Fibroblast of lung (primary cell): ENCODE measurements at regions not wholly inside any gene's neighbourhood (a gene's known extent, or its start where the extent isn't known, plus 50 kb on each side); places are given as distances from the start of the nearest gene placed in this dataset.
"Not testable (repeated sequence)": the region's sequence is repeated elsewhere in the genome, so short reads cannot be mapped to it uniquely, and the experiment has no call there.

Experiments
- EZH2 ChIP-seq: IDR thresholded peaks from 2 replicates; pipeline ENCODE4 v1.5.1; 2012; ENCODE audit warnings: low read length, control low read depth, mild to moderate bottlenecking; ENCODE audit errors: missing control alignments
- TF ChIP-seq, protein P1 (sequence below), 2 donors: IDR thresholded peaks in 1 of 2; conservative IDR thresholded peaks in 1 of 2; 1 replicate in 1 of 2; 2 replicates in 1 of 2; pipeline ENCODE4 v1.5.1; 2011 to 2012; ENCODE audit warnings: low read length in 2 of 2, control low read depth in 1 of 2, inconsistent platforms in 1 of 2, low read depth in 1 of 2, mild to moderate bottlenecking in 1 of 2

GRCh38 chr7:96829121-96829520 lies 119.5 kb upstream of the SEM1 start:
- TF ChIP-seq, protein P1, sequence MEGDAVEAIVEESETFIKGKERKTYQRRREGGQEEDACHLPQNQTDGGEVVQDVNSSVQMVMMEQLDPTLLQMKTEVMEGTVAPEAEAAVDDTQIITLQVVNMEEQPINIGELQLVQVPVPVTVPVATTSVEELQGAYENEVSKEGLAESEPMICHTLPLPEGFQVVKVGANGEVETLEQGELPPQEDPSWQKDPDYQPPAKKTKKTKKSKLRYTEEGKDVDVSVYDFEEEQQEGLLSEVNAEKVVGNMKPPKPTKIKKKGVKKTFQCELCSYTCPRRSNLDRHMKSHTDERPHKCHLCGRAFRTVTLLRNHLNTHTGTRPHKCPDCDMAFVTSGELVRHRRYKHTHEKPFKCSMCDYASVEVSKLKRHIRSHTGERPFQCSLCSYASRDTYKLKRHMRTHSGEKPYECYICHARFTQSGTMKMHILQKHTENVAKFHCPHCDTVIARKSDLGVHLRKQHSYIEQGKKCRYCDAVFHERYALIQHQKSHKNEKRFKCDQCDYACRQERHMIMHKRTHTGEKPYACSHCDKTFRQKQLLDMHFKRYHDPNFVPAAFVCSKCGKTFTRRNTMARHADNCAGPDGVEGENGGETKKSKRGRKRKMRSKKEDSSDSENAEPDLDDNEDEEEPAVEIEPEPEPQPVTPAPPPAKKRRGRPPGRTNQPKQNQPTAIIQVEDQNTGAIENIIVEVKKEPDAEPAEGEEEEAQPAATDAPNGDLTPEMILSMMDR (conservative IDR thresholded peaks at IDR 0.05 in 1 of 2, IDR thresholded peaks at IDR 0.05 in 1 of 2; ENCODE audit: low read depth in 1 of 2, low read length in 2 of 2): not testable (repeated sequence)
- TF ChIP-seq EZH2: not testable (repeated sequence)
